ENCODE measurements at regions not wholly inside any gene's neighbourhood (a gene's known extent, or its start where the extent isn't known, plus 50 kb on each side); places are given as distances from the start of the nearest gene placed in this dataset.

- TF ChIP-seq CTCF (IDR thresholded peaks at IDR 0.05) = no peak
- no peak for TF ChIP-seq EZH2 (IDR thresholded peaks at IDR 0.05; ENCODE audit: borderline replicate concordance, insufficient read depth, low read depth, low read length, poor library complexity, severe bottlenecking)
These were observed 96.2 kb upstream of the TMEM72 start for GRCh38 chr10:44814929-44815328.

Measured in B cell (primary cell).